ENCODE measurements at regions not wholly inside any gene's neighbourhood (a gene's known extent, or its start where the extent isn't known, plus 50 kb on each side); places are given as distances from the start of the nearest gene placed in this dataset.

DNA sequence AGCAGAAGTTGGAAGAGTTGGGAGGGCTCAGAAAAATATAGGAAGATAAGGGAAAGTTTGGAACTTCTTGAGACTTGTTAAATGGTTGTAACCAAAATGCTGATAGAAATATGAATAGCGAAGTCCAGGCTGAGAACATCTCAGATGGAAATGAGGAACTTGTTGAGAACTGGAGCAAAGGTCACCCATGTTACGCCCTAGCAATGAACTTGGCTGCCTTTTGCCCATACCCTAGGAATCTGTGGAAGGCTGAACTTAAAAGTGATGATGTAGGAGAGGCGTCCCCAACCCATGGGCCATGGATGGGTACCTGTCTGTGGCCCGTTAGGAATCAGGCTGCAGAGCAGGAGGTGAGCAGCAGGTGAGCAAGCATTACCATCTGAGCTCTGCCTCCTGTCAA lies 347.8 kb downstream of the ARL4A start:
- DNase-seq (ENCODE audit: low read depth): no peak

DNA sequence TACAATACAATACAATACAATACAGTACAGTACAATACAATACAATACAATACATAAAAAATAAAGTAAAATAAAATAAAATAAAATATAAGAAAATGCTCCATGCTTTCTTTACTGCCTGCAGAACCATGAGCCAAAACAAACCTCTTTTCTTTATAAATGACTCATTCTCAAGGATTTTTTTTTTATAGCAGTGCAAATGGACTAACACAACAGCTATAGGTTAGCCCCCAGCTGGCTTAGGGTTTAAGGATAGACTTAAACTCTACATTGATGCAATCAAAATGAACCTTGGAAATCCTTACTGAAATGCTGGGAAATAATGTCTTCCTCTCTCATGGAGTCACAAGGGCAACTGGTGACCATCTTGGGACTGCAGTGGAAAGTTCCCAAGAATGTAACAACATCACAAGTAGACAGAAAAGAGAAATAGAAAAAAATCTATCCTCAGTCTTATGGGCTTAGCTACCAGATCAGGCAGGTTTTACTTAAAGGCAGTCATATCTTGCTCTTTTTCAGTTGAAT lies 348.9 kb downstream of the ARL4A start:
- DNase-seq (ENCODE audit: low read depth): no peak

DNA sequence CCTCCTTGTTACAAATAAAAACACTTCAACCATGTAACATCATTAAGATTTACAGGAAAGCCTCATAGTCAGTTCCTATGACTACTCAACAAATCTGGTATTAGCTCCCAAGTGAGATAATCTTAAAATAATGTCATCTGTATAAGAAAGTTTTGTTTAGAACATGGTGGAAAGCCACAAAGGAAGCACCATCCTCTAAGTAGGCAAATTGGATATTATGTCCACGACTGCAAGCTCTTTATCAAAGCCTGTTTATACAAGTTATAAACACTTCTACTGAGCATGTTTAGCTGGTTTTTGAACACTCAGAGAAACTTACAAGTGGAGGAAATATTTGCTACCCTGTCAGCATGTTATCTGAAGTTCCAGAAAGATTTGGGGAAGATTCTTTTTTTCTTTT lies 349.8 kb downstream of the ARL4A start:
- DNase-seq (ENCODE audit: low read depth): no peak

DNA sequence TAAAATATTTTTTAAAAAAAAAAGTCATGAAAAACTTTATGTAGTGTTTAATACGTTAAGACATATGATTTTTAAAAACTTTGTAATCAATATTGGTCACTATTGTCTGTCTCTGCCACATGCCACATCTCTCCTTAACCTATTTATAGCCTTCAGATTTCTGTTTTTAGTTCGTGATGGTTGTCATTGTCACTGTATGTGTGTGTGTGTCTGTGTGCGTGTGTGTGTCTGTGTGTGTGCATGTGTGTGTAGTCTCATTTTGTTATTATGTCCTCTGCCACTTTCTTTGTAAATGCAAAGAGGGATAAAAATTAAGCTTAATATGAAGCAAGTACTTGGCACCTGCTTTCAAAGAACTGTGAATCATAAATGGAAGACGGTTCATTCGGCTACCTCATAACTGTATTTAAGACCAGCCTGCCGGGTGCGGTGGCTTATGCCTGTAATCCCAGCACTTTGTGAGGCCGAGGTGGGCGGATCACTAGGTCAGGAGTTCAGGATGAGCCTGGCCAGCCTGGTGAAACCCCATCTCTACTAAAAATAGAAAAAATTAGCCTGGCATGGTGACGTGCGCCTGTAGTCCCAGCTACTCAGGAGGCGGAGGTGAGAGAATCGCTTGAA lies 354.0 kb downstream of the ARL4A start:
- no peak for DNase-seq (ENCODE audit: low read depth)

DNA sequence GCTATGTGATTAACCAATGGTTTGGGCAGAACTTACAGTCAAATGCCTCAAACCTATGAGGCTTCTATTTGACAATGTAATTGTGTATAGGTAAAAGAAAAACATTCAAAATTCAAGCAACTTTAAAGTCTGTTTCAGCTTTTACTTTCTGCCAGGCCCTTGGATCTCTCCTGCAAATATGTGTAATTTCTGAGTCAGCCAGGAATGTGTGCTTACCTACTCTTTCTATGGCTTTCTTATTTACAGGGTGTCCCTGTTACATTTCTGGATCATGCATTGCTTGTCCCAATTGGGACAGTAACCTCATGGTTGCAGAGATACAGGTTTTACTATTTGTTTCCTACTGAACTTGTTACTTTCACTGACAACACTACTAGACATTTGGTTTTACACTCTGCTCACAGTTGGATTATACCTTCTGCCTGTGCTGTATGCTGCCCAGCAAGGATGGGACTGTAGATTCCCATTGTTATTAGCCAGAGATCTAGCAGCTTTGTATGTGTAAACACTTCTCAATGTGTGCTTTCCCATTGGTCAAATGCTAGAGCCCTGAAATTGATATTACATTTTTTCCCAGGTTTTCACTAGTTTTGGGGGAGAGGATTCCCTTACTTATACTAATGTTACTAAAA lies 355.3 kb downstream of the ARL4A start:
- DNase-seq (ENCODE audit: low read depth): no peak

DNA sequence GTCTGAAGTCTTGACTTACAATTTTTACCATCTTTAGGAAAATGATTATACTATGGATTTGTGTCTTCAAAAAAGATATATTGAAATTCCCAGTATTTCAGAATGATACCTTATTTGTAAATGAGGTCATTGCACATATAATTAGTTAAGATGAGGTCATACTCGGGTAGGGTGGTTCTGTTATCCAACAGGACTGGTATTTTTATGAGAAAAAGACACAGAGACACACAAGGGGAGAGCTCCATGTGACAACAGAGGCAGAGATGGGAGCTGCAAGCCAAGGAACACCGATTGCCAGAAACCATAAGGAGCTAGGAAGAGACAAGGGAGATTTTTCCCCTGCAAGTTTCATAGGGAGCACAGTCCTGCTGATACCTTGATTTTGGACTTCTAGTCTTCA lies 356.9 kb downstream of the ARL4A start:
- DNase-seq (ENCODE audit: low read depth): no peak

DNA sequence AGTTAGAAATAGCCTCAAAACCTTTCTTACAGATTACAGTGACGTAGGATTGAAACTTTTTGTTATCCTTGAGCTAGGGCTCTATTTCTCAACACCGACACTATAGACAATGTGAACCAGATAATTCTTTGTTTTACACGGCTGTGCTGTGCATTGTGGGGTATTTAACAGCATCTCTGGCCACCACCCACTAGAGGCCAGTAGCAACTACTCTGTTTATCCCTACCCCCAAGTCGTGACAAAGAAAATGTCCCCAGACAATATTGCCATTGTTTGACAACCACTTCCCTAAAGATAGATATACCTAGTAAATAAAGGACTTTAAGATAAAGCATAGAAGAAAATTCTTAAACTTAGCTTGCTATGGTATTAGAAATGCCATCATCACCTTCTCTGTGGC lies 359.6 kb downstream of the ARL4A start:
- DNase-seq (ENCODE audit: low read depth): no peak

DNA sequence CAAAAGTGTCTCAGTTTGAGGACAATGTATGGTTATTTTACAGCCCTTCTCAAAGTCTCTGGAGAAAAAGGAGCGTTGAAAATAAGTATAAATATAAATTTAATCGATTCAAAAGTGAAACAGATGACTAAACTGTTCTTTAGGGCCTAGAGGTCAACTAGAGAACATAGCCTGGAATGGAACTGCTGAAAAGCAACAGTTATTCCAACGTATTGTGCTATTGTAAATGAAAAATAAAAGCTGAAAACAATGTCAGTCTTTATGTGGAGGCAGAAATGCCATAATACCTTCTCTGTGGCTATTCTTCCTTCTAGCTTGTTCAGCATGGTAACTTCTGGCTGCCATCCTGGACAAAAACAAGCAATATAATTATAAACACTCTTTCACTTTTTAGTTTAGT lies 362.5 kb downstream of the ARL4A start:
- DNase-seq (ENCODE audit: low read depth): no peak

DNA sequence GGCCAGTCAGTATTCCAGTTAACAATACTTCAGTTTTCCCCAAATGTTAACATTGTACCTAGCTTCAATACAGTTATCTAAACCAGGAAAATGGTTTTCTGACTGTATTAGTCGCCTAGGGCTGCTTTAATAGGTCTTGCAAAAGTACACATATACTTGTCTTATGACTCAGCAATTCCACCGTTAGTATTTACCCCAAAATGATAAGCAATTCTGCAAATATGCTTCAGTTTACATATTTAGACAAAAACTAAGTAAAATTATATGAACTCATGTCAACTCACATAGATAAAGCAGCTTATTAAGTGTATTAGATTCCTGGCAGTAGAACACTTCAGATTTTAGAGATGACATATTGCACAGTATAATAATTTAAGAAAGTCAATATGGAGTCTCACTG lies 363.3 kb downstream of the ARL4A start:
- no peak for DNase-seq (ENCODE audit: low read depth)

DNA sequence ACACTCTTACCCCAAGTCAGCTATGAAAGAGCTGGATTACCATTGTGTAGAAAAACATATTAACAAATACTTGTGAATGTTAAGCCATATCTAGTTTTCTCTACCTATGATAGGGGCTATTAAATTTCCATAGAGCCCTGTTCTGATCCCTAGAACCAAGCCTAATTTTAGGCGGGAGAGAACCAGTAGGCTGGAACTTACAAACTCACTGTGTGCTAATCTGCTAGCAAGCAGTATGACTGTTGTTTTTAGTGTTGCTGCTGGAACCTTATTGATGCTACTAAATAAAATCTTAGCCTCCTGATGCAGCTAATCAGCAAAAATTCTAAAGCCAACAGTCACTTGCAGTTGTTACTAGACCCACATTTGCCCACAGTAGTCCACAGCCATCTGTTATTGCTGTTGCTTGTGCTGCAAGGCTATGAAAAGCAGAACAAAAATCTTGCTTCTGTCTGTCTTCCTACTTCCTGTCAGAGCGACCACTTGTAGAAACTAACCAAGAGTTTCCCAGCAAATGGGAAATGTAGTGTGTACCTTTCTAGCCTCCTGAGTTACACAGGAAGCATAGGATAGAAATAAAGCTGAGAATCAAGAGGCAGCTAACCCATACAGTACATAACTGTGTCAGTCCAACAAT lies 368.4 kb downstream of the ARL4A start:
- no peak for DNase-seq (ENCODE audit: low read depth)

DNA sequence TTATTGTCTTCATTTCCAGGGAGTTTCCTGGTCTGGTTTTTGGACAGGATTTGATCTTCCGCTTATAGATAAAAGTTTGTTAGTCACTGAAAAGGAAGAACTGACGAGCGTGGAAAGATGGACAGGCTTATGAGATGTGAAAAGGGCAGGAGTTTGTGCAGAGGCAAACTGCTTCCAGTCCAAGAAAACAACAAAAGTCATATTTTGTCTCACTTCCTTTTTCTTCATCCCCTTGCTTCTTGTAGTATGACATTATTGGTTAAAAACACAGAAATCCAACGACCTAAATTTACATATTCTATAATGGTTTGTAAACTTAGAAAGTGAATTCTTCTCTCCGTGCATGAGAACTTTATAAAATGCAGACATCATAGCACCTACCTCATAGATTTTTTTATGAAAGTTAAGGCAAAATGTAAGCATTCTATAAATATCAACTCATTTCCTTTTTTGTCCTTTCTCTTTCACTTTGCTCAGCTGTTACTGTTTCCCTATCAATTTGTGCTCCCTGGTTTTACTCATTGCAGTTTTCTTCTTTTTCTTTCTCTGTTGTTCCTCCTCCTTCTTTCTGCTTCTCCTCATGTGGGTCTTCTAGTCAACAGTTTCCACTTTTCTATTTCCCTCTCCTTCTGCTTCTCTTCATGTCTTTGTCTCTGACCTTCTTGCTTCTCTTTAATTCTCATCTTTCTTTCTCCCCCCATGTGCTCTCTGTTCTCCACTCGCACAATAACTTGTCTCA lies 370.2 kb downstream of the ARL4A start:
- no peak for DNase-seq (ENCODE audit: low read depth)

DNA sequence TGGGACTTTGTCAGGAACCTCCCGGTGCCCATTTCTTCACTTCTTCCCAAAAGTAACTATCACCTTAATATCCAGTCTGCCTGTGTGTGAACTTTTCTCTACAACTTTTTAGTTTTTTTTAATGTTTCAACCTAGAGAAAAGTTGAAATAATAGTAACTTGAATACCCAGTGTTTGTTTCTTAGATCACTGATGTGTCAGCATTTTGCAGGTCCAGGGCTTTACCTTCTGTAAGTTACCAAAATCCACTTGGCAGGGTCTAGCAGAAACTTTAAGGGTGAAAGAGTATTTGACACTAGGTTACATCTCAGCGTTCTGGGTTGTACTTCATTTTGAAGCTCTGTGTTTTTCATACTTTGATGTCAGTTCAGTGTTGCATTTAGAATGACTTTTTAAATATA lies 372.7 kb downstream of the ARL4A start:
- no peak for DNase-seq (ENCODE audit: low read depth)

DNA sequence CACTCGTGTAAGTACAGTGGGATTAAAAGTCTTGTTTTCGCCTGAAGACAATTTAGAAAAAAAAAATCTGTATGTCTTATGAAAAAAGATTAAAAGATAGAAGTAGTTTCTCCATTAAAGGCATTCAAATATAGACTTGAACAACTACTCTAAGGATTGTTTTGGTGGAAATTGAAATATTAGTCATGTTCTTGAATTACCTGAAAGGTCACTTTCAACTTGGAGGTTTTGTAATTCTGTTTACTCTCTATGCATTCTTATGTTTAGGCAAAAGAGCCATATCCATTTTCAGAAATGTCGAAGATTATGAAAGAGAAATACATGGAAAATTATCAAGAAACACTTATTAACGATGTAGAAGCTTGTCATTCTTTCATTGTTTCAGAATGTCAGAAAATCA lies 373.7 kb downstream of the ARL4A start:
- DNase-seq (ENCODE audit: low read depth): no peak

DNA sequence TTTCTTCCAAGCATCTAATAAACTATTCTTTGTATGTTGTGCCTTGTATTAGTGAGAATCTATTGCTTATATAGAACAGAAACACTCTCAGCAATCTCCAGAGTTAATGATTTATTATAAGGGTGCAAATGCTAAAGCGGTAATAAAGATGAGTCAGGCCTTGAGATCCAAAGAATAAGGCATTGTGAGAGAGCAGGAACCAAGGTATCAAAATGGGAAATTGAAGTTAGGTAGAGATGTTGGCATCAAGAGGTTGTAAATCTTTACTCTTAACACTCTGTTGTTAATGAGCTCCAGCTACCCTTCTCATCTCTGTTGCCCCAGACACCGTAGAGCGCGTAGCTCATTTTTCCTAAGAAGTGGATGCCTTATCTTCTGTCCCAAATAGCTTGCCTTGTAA lies 375.2 kb downstream of the ARL4A start:
- DNase-seq (ENCODE audit: low read depth): no peak

DNA sequence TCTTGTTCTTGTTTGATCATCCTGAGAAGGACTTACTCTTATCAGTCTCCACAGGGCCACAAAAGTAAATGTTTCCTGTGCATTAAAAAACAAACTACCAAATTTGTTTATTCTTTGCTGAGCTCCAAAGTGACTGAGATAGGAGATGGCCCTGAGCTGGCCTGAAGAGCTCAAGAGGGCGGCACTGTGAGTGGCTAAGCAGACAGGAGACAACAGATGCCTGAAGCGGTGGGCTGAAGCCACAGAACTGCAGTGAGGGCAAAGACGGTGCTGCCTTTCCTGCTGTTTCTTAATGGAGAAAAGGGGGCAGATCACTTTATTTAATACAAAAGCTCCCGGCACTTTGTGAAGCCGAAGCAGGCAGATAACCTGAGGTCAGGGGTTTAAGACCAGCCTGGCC lies 379.6 kb downstream of the ARL4A start:
- no peak for DNase-seq (ENCODE audit: low read depth)

DNA sequence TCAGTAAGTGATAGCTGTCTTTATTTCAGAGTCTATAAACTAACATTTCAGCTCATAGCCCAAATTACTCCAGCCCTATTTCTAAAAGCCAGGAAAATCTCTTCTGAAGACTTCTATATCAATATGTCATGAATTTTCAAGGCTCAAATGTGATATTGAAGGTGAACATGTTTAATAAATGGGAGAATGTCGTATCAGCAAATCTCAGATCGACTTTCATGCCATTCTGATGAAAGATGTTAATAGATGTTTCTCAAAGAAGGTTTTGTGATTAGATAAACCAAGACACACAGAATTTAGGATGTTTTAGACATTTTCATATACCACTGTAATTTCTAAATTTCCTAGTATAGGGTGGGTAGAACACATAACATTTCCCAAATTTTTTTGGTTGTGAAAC lies 380.6 kb downstream of the ARL4A start:
- DNase-seq (ENCODE audit: low read depth): no peak

DNA sequence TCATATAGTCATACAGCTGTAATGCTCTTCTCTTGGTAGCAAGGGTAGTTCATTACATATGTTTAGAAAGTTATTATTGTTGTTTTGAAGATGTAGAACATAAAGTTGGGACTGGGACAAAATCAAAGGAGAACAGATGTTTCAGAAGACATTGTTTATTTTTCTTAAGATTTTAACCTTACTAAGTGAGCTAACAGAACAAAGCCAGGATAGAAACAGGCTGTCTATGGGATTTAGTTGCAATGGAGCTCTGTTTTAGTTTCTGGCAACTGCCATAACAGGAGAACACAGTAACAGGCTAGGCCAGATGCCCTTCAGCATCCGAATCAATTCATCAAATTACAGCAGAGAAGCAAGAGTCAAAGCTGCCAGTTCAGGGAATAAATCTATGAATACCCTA lies 382.4 kb downstream of the ARL4A start:
- no peak for DNase-seq (ENCODE audit: low read depth)

DNA sequence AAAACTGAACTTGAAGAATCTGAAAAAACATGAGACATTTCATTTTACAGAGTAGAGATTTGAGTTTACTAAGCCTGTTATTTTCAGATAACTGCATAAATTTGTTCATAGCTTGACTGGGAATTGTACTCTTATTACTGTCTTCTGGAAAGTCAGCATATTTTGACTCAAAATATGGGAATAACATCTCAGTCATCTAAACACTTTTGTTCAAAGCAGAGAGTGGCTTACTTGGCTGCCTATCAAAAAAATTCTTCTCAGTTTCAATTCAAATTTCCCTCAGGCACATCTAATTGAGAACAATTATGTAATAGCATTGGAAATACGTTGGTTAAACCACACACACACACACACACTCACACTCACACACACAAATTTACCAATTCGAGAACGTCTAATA lies 384.6 kb downstream of the ARL4A start:
- DNase-seq (ENCODE audit: low read depth): no peak

DNA sequence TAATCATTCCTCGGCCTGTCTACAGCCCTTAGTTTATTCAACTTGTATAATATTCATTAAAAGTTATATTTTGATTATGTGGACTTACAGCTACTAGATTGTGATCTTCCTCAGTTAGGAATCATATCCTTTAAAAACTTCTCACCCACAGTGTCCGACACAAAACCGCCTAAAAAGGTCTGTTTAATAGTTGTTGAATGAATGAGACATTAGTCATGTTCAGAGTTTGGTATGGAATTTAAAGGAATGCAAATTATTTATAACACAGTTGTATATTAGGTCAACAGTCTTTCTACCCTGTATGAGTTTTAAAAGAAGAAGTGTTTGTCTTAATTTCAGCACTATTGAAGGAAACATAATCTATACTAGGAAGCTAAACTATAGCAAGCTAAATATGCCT lies 390.0 kb downstream of the ARL4A start:
- DNase-seq (ENCODE audit: low read depth): no peak

DNA sequence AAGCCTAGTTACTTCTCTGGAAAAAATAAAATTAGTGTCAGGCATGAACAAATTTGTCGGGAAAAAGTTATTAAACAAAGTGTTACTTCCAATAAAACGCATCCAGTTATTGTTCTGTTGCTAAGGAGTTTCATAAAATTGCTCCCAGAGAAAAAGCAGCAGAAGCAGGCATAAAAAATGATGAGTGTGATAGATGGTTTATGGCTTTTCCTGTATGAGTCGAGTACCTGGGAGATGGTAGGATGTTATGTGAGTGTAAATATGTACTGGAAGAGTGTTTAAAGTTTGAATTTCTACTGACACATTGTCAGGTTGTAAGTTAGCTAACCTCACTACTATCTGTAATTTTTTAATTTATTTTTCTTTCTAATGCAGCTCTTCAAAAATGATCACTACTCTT lies 390.7 kb downstream of the ARL4A start:
- DNase-seq (ENCODE audit: low read depth): no peak

DNA sequence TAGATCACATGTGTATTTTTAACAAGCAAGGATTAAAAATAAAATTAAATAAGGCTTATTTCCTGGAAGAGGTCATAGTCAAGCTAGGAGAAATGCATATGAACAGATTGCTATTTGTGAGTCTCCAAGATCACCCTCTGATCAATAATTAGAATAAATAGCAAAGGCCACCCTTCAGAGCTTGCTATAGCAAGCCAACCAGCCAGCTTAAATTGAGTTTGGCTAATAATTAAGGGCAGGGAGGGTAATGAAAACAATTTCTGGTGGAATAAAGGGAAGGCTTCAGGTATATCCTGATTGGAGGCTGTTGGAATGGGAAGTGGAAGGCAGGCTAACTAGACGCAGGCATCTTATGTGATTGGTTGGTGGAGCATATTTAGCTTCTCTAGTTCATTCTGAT lies 403.5 kb downstream of the ARL4A start:
- DNase-seq (ENCODE audit: low read depth): no peak

DNA sequence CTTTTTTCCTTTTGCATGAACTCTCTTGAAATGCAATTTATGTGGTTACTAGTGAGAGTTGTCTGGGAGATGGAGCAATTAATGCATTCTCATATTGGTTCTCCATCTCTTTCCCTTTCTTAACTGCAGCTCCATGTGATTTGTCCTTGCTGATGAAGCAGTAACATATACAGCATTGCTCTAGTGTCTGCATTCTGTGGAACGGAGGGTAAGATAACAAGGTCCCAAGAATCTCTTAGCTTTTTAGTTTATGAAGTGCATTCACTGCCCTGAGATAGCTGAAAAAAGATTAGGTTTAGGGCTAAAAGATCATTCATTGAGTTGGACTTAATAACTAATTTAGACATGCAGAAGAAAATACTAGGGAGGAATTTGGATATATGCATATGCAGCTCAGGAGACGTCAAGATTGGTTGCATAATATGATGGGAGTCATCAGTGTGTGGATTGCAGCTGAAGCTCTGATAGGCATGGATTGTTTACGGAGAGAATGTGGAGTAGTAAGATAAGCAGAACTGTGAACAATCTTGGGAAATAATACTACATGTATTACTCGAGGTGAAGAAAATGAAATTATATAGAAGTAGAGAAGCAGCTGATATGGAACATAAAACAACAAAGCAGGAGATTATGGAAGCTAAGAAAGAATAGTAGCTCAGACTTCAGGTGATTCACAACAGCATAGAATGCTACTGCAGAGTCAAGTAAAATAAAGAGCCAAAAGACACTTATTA lies 404.7 kb downstream of the ARL4A start:
- DNase-seq (ENCODE audit: low read depth): no peak
